Cardiac fibroblast (primary cell): ENCODE measurements at regions not wholly inside any gene's neighbourhood (a gene's known extent, or its start where the extent isn't known, plus 50 kb on each side); places are given as distances from the start of the nearest gene placed in this dataset.

Source experiments
- DNase-seq, 2 donors: peaks; one replicate each; pipeline versions ENCODE4 v3.0.0 to v3.0.0-alpha.2; 2010; ENCODE audit warnings: low read depth in 2 of 2
- H3K4me3 ChIP-seq, 2 donors: replicated peaks in 1 of 2; 1 replicate in 1 of 2; 2 replicates in 1 of 2; pipeline ENCODE4 v1.5.1; 2011; ENCODE audit warnings: low read depth in 2 of 2, low read length in 2 of 2, mild to moderate bottlenecking in 2 of 2, moderate library complexity in 1 of 2
- TF ChIP-seq, protein P1 (sequence below): IDR thresholded peaks from one replicate; pipeline ENCODE4 v1.5.1; 2011; ENCODE audit warnings: low read depth, mild to moderate bottlenecking, low read length, inconsistent platforms

GRCh38 chr6:16007146-16007545 is 121.7 kb upstream of the MYLIP start:
- DNase-seq: no peak
- TF ChIP-seq, protein P1, sequence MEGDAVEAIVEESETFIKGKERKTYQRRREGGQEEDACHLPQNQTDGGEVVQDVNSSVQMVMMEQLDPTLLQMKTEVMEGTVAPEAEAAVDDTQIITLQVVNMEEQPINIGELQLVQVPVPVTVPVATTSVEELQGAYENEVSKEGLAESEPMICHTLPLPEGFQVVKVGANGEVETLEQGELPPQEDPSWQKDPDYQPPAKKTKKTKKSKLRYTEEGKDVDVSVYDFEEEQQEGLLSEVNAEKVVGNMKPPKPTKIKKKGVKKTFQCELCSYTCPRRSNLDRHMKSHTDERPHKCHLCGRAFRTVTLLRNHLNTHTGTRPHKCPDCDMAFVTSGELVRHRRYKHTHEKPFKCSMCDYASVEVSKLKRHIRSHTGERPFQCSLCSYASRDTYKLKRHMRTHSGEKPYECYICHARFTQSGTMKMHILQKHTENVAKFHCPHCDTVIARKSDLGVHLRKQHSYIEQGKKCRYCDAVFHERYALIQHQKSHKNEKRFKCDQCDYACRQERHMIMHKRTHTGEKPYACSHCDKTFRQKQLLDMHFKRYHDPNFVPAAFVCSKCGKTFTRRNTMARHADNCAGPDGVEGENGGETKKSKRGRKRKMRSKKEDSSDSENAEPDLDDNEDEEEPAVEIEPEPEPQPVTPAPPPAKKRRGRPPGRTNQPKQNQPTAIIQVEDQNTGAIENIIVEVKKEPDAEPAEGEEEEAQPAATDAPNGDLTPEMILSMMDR: no peak
- no peak overlapping the region for H3K4me3 ChIP-seq

GRCh38 chr6:16006681-16007080 is 122.2 kb upstream of the MYLIP start:
- TF ChIP-seq, protein P1: no peak
- no peak overlapping the region for H3K4me3 ChIP-seq
- no peak for DNase-seq

DNA sequence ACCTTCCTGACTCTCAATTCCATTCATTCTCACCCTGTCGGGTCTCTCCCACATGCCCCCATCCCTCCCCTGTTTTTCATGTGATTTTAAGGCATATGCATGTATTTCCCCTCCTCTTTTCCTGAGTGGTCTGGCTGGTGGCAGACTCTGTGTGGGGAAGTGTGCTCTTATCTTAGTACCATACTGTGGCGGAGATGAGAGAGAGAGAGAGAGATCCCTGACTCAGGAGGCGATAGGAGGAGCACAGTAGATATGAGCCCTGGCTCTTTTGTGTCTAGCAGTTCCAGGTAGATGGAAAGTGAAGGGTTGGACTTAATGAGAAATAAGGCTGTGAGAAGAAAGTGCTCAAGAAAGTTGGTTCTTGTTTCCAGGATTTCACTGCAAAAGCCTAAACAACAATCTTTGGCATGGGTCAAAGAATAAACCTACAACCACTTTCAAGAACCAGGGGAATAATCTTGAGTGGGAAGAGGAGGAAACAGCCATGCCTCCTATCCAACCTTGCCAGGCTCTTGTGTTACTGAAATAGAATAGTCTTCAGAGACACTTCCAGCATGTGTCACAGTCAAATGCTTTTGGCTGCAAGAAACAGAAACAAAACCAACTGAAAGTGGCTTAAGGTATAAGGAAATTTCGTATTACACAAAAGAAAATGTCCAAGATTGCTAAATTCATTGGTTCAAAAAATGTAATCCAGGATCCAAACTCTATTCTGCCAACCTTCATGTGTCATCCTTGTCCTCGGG is 123.8 kb upstream of the MYLIP start:
- no peak for DNase-seq
- TF ChIP-seq, protein P1: no peak
- H3K4me3 ChIP-seq: no peak overlapping the region

- no peak overlapping the region for H3K4me3 ChIP-seq
Measured at GRCh38 chr6:16003197-16003491, 125.7 kb upstream of the MYLIP start.

GRCh38 chr6:16002332-16003196 is 126.3 kb upstream of the MYLIP start:
- DNase-seq: no peak
- TF ChIP-seq, protein P1: no peak
- no peak overlapping the region for H3K4me3 ChIP-seq

More at GRCh38 chr6:16003197-16003491, 125.7 kb upstream of the MYLIP start:
- DNase-seq: no peak
- TF ChIP-seq, protein P1: no peak

GRCh38 chr6:16001158-16001557 is 127.7 kb upstream of the MYLIP start:
- DNase-seq: no peak
- H3K4me3 ChIP-seq: no peak overlapping the region
- TF ChIP-seq, protein P1: no peak
